Sigmoid colon (tissue), 4 donors: ENCODE measurements at regions not wholly inside any gene's neighbourhood (a gene's known extent, or its start where the extent isn't known, plus 50 kb on each side); places are given as distances from the start of the nearest gene placed in this dataset.
"Not testable (repeated sequence)": the region's sequence is repeated elsewhere in the genome, so short reads cannot be mapped to it uniquely, and the experiment has no call there.

ENCODE experiments used
- POLR2A ChIP-seq, 2 donors: fragments of 450-650 bp; IDR thresholded peaks; one replicate each; pipeline ENCODE4 v1.6.1; 2016; ENCODE audit warnings: antibody characterized with exemption in 2 of 2, mild to moderate bottlenecking in 2 of 2, moderate library complexity in 2 of 2
- POLR2AphosphoS5 ChIP-seq, 4 donors: sonication (generic); formaldehyde crosslinking; IDR thresholded peaks; one replicate each; pipeline ENCODE4 v1.6.1; 2017; ENCODE audit warnings: antibody characterized with exemption in 4 of 4
- TF ChIP-seq, protein P1 (sequence below), 4 experiments: fragments of 450-650 bp in 3 of 4; fragments of 200-600 bp in 1 of 4; IDR thresholded peaks; one replicate each; pipeline ENCODE4 v1.5.1; 2016 to 2019; ENCODE audit warnings: antibody characterized with exemption in 4 of 4, mild to moderate bottlenecking in 3 of 4, moderate library complexity in 2 of 4

DNA sequence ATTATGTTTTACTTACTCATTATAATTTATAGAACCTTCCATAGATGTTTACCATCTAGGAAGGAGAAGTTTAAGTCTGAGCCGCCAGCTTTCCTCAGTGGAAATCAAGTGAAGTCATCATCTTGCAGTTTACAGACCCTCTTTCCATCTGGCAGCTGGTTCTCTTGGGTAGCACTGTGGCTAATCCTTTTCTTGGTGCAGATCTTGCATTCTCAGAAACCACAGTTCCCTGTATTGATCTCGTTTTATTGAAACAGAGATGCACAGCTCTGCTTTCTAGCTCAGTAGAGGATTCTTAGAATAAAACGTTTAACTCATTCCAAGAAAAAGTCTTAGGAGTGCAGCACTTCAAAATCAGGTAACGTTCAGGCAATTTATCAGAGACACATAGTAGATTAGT is 1154.7 kb downstream of the FOXD4L5 start:
- TF ChIP-seq, protein P1, sequence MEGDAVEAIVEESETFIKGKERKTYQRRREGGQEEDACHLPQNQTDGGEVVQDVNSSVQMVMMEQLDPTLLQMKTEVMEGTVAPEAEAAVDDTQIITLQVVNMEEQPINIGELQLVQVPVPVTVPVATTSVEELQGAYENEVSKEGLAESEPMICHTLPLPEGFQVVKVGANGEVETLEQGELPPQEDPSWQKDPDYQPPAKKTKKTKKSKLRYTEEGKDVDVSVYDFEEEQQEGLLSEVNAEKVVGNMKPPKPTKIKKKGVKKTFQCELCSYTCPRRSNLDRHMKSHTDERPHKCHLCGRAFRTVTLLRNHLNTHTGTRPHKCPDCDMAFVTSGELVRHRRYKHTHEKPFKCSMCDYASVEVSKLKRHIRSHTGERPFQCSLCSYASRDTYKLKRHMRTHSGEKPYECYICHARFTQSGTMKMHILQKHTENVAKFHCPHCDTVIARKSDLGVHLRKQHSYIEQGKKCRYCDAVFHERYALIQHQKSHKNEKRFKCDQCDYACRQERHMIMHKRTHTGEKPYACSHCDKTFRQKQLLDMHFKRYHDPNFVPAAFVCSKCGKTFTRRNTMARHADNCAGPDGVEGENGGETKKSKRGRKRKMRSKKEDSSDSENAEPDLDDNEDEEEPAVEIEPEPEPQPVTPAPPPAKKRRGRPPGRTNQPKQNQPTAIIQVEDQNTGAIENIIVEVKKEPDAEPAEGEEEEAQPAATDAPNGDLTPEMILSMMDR (IDR thresholded peaks at IDR 0.05): not testable (repeated sequence)
- TF ChIP-seq POLR2A, POLR2AphosphoS5 (IDR thresholded peaks at IDR 0.05): not testable (repeated sequence)
